Adipocyte (in vitro differentiated cells): ENCODE measurements at regions not wholly inside any gene's neighbourhood (a gene's known extent, or its start where the extent isn't known, plus 50 kb on each side); places are given as distances from the start of the nearest gene placed in this dataset.

Source experiments
- DNase-seq: peaks from one replicate; pipeline ENCODE4 v3.0.0-alpha.2; 2015; ENCODE audit warnings: low read depth
- H3K27me3 ChIP-seq: replicated peaks from 2 replicates; pipeline ENCODE4 v1.7.0; 2013; ENCODE audit warnings: mild to moderate bottlenecking, low read length, moderate library complexity; ENCODE audit not compliant: control insufficient read depth, insufficient read depth
- H3K36me3 ChIP-seq: 2 replicates; pipeline ENCODE4 v1.7.0; 2013; ENCODE audit warnings: low read length, mild to moderate bottlenecking, moderate library complexity; ENCODE audit not compliant: control insufficient read depth, insufficient read depth, severe bottlenecking
- H3K4me1 ChIP-seq: 2 replicates; pipeline ENCODE4 v1.7.0; 2013; ENCODE audit warnings: mild to moderate bottlenecking, low read length, moderate library complexity; ENCODE audit not compliant: control insufficient read depth, insufficient read depth
- H3K4me3 ChIP-seq: 2 replicates; pipeline ENCODE4 v1.7.0; 2013; ENCODE audit warnings: mild to moderate bottlenecking, low read length, moderate library complexity
- H3K9ac ChIP-seq: 2 replicates; pipeline ENCODE4 v1.7.0; 2013; ENCODE audit warnings: mild to moderate bottlenecking, low read length, moderate library complexity
- H3K9me3 ChIP-seq: 2 replicates; pipeline ENCODE4 v1.7.0; 2013; ENCODE audit warnings: mild to moderate bottlenecking, low read length, moderate library complexity; ENCODE audit not compliant: control insufficient read depth

DNA sequence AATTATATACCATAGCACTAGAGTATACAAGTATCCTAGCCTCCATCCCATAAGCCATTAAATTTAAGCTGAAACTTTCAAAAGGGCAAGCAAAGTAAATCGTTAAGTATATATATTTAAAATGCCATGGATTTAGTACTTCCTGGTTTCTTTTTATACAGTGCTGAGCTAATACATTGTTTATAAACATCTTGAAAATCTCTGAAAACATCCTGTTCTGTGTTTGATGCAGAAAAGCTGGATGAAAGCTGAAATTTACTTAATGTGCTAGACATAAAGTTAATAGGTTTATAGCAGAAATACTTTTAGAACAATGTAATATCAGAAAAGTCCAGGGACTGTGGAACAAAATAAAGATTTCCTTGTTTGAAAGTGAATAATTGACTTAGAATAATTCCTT is 875.4 kb downstream of the SLITRK6 start:
- Histone ChIP-seq H3K27me3 (no peaks in the 10 kb centered on the region), H3K9ac (no peak overlapping the region), H3K4me3 (no peak overlapping the region), H3K4me1 (no peaks in the 10 kb centered on the region), H3K36me3 (no peaks in the 10 kb centered on the region), H3K9me3 (no peaks in the 10 kb centered on the region)
- no peak for DNase-seq

DNA sequence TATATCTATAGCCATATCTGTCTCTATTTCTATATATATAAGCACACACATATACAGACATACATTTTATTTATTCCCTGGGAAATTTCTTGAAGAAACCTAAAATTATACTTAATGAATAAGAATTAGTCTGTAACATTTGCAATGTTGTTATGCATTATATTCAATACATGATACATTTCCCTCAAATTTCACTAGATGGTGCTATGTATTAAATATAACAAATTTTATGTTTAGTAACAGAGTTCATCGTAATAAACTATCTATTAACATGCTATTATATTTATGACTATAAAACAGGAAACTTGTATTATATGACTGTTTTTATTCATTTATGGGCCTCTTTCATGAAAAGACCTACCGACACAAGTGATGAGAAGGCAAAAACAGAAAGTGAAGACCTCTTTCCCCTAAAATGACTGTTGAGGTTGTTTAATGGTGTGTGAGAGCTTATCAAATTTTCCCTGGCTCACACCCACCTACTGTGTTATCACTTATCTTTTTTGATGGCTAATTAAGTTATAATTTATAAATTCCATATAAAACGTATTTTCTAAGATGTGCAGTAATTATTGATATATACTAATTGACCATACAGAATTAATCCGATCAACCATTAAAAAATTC is 881.9 kb downstream of the SLITRK6 start:
- Histone ChIP-seq H3K4me1 (no peaks in the 10 kb centered on the region), H3K27me3 (no peaks in the 10 kb centered on the region), H3K9me3 (no peaks in the 10 kb centered on the region), H3K36me3 (no peaks in the 10 kb centered on the region), H3K9ac (no peak overlapping the region), H3K4me3 (no peak overlapping the region)
- peak; percentile 77 for DNase-seq

DNA sequence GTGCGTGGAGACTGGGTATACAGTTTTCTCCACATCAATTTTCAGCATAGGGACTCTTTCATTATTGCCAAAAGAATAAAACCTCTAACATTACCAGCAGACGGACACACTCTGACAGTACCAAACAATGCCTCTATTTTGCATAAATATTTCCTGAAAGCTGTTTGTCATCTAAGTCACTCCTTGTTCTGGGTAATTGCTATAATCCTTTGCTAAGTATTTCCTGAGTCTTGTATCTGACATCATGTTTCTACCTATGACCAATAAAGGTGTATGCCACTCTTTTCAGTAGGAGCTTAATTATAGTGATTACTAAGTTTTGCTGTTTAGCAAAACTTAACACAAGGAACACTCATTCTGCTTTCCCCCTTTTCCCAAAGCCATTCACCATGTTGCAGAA is 886.5 kb downstream of the SLITRK6 start:
- Histone ChIP-seq H3K9me3 (no peaks in the 10 kb centered on the region), H3K27me3 (no peaks in the 10 kb centered on the region), H3K9ac (no peak overlapping the region), H3K4me1 (no peaks in the 10 kb centered on the region), H3K36me3 (no peaks in the 10 kb centered on the region), H3K4me3 (no peak overlapping the region)
- DNase-seq: no peak

GRCh38 chr13:84910423-84910822 is 888.8 kb downstream of the SLITRK6 start:
- Histone ChIP-seq H3K4me1 (no peaks in the 10 kb centered on the region), H3K27me3 (no peaks in the 10 kb centered on the region), H3K4me3 (no peak overlapping the region), H3K36me3 (no peaks in the 10 kb centered on the region), H3K9me3 (no peaks in the 10 kb centered on the region), H3K9ac (no peak overlapping the region)
- DNase-seq: no peak

DNA sequence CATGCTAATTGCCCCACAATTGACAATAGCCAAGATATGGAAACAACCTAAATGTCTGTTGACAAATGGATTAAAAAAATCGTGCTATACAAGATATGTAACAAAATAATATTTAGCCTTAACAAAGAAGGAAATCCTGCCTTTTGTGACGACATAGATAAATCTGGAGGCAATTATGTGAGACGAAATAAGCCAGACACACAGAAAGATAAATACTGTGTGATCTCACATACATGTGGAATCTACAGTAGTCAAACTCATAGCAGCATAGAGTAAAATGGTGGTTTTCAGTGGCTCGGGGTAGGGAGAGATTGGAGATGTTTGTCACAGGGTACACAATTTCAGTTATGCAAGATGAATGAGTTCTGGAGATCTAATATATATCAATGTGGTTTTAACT is 895.8 kb downstream of the SLITRK6 start:
- no peak overlapping the region for H3K4me3 ChIP-seq
- H3K4me1 ChIP-seq: no peaks in the 10 kb centered on the region
- H3K27me3 ChIP-seq: no peaks in the 10 kb centered on the region
- H3K9ac ChIP-seq: no peak overlapping the region
- peak; percentile 45 for DNase-seq
- H3K36me3 ChIP-seq: no peaks in the 10 kb centered on the region
- no peaks in the 10 kb centered on the region for H3K9me3 ChIP-seq

- no peaks in the 10 kb centered on the region for H3K4me1 ChIP-seq
- H3K4me3 ChIP-seq: no peak overlapping the region
- no peak overlapping the region for H3K9ac ChIP-seq
- no peaks in the 10 kb centered on the region for H3K9me3 ChIP-seq
- no peaks in the 10 kb centered on the region for H3K36me3 ChIP-seq
- DNase-seq: no peak
- H3K27me3 ChIP-seq: no peaks in the 10 kb centered on the region
Observed at GRCh38 chr13:84902243-84902642, 897.0 kb downstream of the SLITRK6 start.

- H3K4me3 ChIP-seq: no peak overlapping the region
- no peaks in the 10 kb centered on the region for H3K9me3 ChIP-seq
- H3K4me1 ChIP-seq: no peaks in the 10 kb centered on the region
- DNase-seq: peak; percentile 82
- no peak overlapping the region for H3K9ac ChIP-seq
- H3K36me3 ChIP-seq: no peaks in the 10 kb centered on the region
- no peaks in the 10 kb centered on the region for H3K27me3 ChIP-seq
Observed at GRCh38 chr13:84896128-84896527, 903.1 kb downstream of the SLITRK6 start.

DNA sequence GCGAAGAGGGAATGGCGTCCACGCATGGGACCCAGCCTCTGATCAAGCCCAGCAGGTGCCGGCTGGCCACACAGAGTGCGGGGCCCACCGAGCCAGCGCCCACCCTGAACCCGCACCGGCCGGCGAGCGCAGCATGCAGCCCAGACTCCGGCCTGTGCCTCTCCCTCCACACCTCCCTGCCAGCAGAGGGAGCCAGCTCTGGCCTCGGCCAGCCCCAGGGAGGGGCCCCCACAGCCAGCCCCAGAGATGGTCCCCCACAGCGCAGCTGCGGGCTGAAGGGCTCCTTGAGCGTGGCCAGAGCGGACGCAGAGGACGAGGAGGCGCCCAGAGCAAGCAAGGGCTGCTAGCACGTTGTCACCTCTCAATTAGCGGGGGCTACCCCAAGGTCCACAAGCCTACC is 904.5 kb downstream of the SLITRK6 start:
- Histone ChIP-seq H3K9ac (no peak overlapping the region), H3K36me3 (no peaks in the 10 kb centered on the region), H3K4me1 (no peaks in the 10 kb centered on the region), H3K9me3 (no peaks in the 10 kb centered on the region), H3K4me3 (no peak overlapping the region), H3K27me3 (no peaks in the 10 kb centered on the region)
- no peak for DNase-seq

DNA sequence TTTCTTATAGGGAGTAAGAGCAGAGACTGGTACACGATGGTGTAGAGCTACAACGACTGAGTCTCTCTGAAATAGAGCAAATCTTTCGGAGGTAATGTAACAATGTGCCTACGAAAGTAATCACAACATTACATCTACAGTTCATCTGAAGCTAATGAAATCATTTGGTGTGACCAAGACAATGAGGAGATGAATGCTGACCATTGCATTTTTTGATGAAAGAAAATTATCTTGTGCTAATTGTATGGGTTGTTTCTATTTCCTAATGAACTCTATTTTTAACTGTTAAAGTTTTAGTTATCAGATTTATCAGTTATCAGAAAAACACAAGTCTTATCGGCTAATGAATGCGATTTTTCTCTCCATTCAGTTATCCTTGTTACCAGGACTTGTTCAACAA is 913.4 kb downstream of the SLITRK6 start:
- Histone ChIP-seq H3K4me3 (no peak overlapping the region), H3K9ac (no peak overlapping the region), H3K36me3 (no peaks in the 10 kb centered on the region), H3K4me1 (no peaks in the 10 kb centered on the region), H3K27me3 (no peaks in the 10 kb centered on the region), H3K9me3 (no peaks in the 10 kb centered on the region)
- DNase-seq: no peak

GRCh38 chr13:84873951-84874350 is 925.3 kb downstream of the SLITRK6 start:
- H3K27me3 ChIP-seq: no peaks in the 10 kb centered on the region
- DNase-seq: no peak
- peaks cover 3% of the 10 kb centered on the region for H3K9me3 ChIP-seq

GRCh38 chr13:84870190-84870589 is 929.0 kb downstream of the SLITRK6 start:
- no peak overlapping the region for H3K9ac ChIP-seq
- H3K36me3 ChIP-seq: no peaks in the 10 kb centered on the region
- DNase-seq: no peak
- H3K4me1 ChIP-seq: no peaks in the 10 kb centered on the region
- H3K4me3 ChIP-seq: no peak overlapping the region
- H3K9me3 ChIP-seq: no peaks in the 10 kb centered on the region
- no peaks in the 10 kb centered on the region for H3K27me3 ChIP-seq

More at GRCh38 chr13:84873951-84874350, 925.3 kb downstream of the SLITRK6 start:
- Histone ChIP-seq H3K36me3 (no peaks in the 10 kb centered on the region), H3K4me3 (no peak overlapping the region), H3K9ac (no peak overlapping the region), H3K4me1 (no peaks in the 10 kb centered on the region)

DNA sequence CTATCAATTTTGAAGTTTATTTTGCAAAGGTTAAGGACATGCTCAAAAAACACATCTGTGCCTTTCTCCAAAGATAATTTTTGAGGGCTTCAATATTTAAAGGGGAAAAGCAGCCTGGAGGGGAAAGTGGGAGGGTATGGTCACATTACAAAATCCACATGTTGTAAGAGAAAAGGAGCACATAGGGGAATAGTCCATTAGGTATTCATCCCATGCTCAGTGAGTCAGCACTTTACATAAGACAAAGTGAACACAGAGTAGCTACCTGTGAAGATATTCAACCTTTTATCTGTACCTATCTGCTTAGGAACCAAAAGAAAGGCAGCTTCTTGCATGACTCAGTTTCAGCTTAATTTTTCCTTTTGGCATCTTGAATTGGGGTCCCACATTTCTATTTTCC is 932.0 kb downstream of the SLITRK6 start:
- no peak overlapping the region for H3K4me3 ChIP-seq
- peak; percentile 4 for DNase-seq
- H3K27me3 ChIP-seq: no peaks in the 10 kb centered on the region
- H3K36me3 ChIP-seq: no peaks in the 10 kb centered on the region
- H3K9ac ChIP-seq: no peak overlapping the region
- H3K9me3 ChIP-seq: no peaks in the 10 kb centered on the region
- H3K4me1 ChIP-seq: no peaks in the 10 kb centered on the region
